ENCODE measurements at regions not wholly inside any gene's neighbourhood (a gene's known extent, or its start where the extent isn't known, plus 50 kb on each side); places are given as distances from the start of the nearest gene placed in this dataset.

- no peak overlapping the region for H3K4me3 ChIP-seq (ENCODE audit: low read length)
- H3K27me3 Mint-ChIP-seq, result no peaks in the 10 kb centered on the region
- H3K27me3 ChIP-seq (ENCODE audit: control insufficient read depth in 1 of 2, insufficient read depth in 2 of 2, low read length in 2 of 2), result no peaks in the 10 kb centered on the region
- H3K4me3 Mint-ChIP-seq, result no peak overlapping the region
- ChIA-PET POLR2A (no interaction called here), CTCF (no interaction called here)
- no peaks in the 10 kb centered on the region for H3K4me1 ChIP-seq (ENCODE audit: insufficient read depth, low read length)
- no peak for TF ChIP-seq CTCF (IDR thresholded peaks at IDR 0.05)
- no peak overlapping the region for H3K27ac ChIP-seq (ENCODE audit: low read depth in 1 of 2, low read length in 2 of 2)
- H3K9me3 Mint-ChIP-seq, result peaks cover 8% of the 10 kb centered on the region
- intact Hi-C loops (cut with DNase I, micrococcal nuclease), result no loop called here
- H3K4me1 Mint-ChIP-seq (ENCODE audit: low read depth), result no peaks in the 10 kb centered on the region
- no peak for ATAC-seq (ENCODE audit: poor library complexity)
- H3K36me3 Mint-ChIP-seq (ENCODE audit: low read depth), result no peaks in the 10 kb centered on the region
- DNase-seq, result no peak
- H3K27ac Mint-ChIP-seq, result no peak overlapping the region
- H3K36me3 ChIP-seq (ENCODE audit: insufficient read depth, low read length), result no peaks in the 10 kb centered on the region
- H3K9me3 ChIP-seq (ENCODE audit: control insufficient read depth in 1 of 2, insufficient read depth in 1 of 2, low read length in 2 of 2), result peaks cover 0 to 12% of the 10 kb centered on the region in 2 experiments
Observed at GRCh38 chr3:86537171-86537570, 453.8 kb downstream of the VGLL3 start.

- Histone ChIP-seq H3K27me3 (ENCODE audit: control insufficient read depth in 1 of 2, insufficient read depth in 2 of 2, low read length in 2 of 2) (no peaks in the 10 kb centered on the region), H3K27ac (ENCODE audit: low read depth in 1 of 2, low read length in 2 of 2) (no peak overlapping the region), H3K9me3 (ENCODE audit: control insufficient read depth in 1 of 2, insufficient read depth in 1 of 2, low read length in 2 of 2) (peaks cover 0 to 4% of the 10 kb centered on the region in 2 experiments), H3K36me3 (ENCODE audit: insufficient read depth, low read length) (no peaks in the 10 kb centered on the region), H3K4me1 (ENCODE audit: insufficient read depth, low read length) (no peaks in the 10 kb centered on the region), H3K4me3 (ENCODE audit: low read length) (no peak overlapping the region)
- POLR2A ChIA-PET, result no interaction called here
- CTCF ChIA-PET, result no interaction called here
- no peak for DNase-seq
- Mint-ChIP-seq H3K4me3 (no peak overlapping the region), H3K27me3 (no peaks in the 10 kb centered on the region), H3K4me1 (ENCODE audit: low read depth) (no peaks in the 10 kb centered on the region), H3K9me3 (no peaks in the 10 kb centered on the region), H3K27ac (no peak overlapping the region), H3K36me3 (ENCODE audit: low read depth) (no peaks in the 10 kb centered on the region)
- intact Hi-C loops (cut with DNase I, micrococcal nuclease), result no loop called here
- no peak for ATAC-seq (ENCODE audit: poor library complexity)
- no peak for TF ChIP-seq CTCF (IDR thresholded peaks at IDR 0.05)
Observed at GRCh38 chr3:86519819-86520218, 471.1 kb downstream of the VGLL3 start.

- ATAC-seq (ENCODE audit: poor library complexity), result no peak
- Histone ChIP-seq H3K9me3 (ENCODE audit: control insufficient read depth in 1 of 2, insufficient read depth in 1 of 2, low read length in 2 of 2) (peaks cover 0 to 8% of the 10 kb centered on the region in 2 experiments), H3K4me1 (ENCODE audit: insufficient read depth, low read length) (no peaks in the 10 kb centered on the region), H3K27ac (ENCODE audit: low read depth in 1 of 2, low read length in 2 of 2) (no peak overlapping the region), H3K4me3 (ENCODE audit: low read length) (no peak overlapping the region), H3K27me3 (ENCODE audit: control insufficient read depth in 1 of 2, insufficient read depth in 2 of 2, low read length in 2 of 2) (no peaks in the 10 kb centered on the region), H3K36me3 (ENCODE audit: insufficient read depth, low read length) (no peaks in the 10 kb centered on the region)
- Mint-ChIP-seq H3K27ac (no peak overlapping the region), H3K27me3 (no peaks in the 10 kb centered on the region), H3K4me1 (ENCODE audit: low read depth) (no peaks in the 10 kb centered on the region), H3K4me3 (no peak overlapping the region), H3K9me3 (peaks cover 5% of the 10 kb centered on the region), H3K36me3 (ENCODE audit: low read depth) (no peaks in the 10 kb centered on the region)
- ChIA-PET CTCF (no interaction called here), POLR2A (no interaction called here)
- intact Hi-C loops (cut with DNase I, micrococcal nuclease), result no loop called here
- no peak for TF ChIP-seq CTCF (IDR thresholded peaks at IDR 0.05)
- DNase-seq, result no peak
Observed at GRCh38 chr3:86481636-86482035, 509.3 kb downstream of the VGLL3 start.

Data from CD4-positive, alpha-beta T cell (primary cell).